ENCODE measurements at regions not wholly inside any gene's neighbourhood (a gene's known extent, or its start where the extent isn't known, plus 50 kb on each side); places are given as distances from the start of the nearest gene placed in this dataset.

- H3K4me3 ChIP-seq: no peak overlapping the region
- H3K36me3 ChIP-seq: no peaks in the 10 kb centered on the region
- H3K27ac ChIP-seq: no peak overlapping the region
- no peaks in the 10 kb centered on the region for H3K27me3 ChIP-seq
- H3K9me3 ChIP-seq: no peaks in the 10 kb centered on the region
- TF ChIP-seq POLR2A (IDR thresholded peaks at IDR 0.05): no peak
- TF ChIP-seq, protein P1, sequence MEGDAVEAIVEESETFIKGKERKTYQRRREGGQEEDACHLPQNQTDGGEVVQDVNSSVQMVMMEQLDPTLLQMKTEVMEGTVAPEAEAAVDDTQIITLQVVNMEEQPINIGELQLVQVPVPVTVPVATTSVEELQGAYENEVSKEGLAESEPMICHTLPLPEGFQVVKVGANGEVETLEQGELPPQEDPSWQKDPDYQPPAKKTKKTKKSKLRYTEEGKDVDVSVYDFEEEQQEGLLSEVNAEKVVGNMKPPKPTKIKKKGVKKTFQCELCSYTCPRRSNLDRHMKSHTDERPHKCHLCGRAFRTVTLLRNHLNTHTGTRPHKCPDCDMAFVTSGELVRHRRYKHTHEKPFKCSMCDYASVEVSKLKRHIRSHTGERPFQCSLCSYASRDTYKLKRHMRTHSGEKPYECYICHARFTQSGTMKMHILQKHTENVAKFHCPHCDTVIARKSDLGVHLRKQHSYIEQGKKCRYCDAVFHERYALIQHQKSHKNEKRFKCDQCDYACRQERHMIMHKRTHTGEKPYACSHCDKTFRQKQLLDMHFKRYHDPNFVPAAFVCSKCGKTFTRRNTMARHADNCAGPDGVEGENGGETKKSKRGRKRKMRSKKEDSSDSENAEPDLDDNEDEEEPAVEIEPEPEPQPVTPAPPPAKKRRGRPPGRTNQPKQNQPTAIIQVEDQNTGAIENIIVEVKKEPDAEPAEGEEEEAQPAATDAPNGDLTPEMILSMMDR (IDR thresholded peaks at IDR 0.05): no peak
- DNase-seq: no peak
- no peaks in the 10 kb centered on the region for H3K4me1 ChIP-seq
Observed at GRCh38 chr1:239555350-239555749, 169.0 kb downstream of the CHRM3 start.

- Histone ChIP-seq H3K27ac (no peak overlapping the region), H3K4me1 (no peaks in the 10 kb centered on the region), H3K27me3 (no peaks in the 10 kb centered on the region), H3K36me3 (no peaks in the 10 kb centered on the region), H3K4me3 (no peak overlapping the region), H3K9me3 (no peaks in the 10 kb centered on the region)
- no peak for DNase-seq
- TF ChIP-seq, protein P1 (IDR thresholded peaks at IDR 0.05): no peak
Observed at GRCh38 chr1:239558559-239558958, 172.2 kb downstream of the CHRM3 start.

DNA sequence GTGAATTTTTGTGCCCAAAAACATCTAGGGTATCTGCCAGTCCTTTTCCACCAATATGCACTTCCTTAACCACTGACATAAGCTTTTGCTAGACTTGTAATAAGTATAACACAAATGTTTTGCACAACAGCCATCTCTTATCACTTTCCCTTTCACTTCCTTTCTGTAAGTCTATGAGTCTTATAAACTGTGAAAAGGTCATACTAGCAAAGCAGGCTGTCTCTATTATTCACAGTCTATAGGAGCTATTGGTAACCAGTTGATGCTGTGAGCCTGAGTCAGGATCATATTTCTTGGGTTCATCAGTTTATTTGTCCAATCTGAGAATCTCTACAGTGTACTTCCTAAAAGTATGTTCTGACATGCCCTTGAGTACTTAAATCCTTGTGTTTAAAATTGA lies 172.6 kb downstream of the CHRM3 start:
- Histone ChIP-seq H3K27ac (no peak overlapping the region), H3K36me3 (no peaks in the 10 kb centered on the region), H3K4me1 (no peaks in the 10 kb centered on the region), H3K27me3 (no peaks in the 10 kb centered on the region), H3K9me3 (no peaks in the 10 kb centered on the region), H3K4me3 (no peak overlapping the region)
- TF ChIP-seq POLR2A (IDR thresholded peaks at IDR 0.05): no peak
- TF ChIP-seq, protein P1 (IDR thresholded peaks at IDR 0.05): no peak
- no peak for DNase-seq

GRCh38 chr1:239560921-239561320 lies 174.6 kb downstream of the CHRM3 start:
- DNase-seq: no peak
- H3K27me3 ChIP-seq: no peaks in the 10 kb centered on the region
- H3K4me3 ChIP-seq: no peak overlapping the region
- no peaks in the 10 kb centered on the region for H3K9me3 ChIP-seq
- no peaks in the 10 kb centered on the region for H3K36me3 ChIP-seq
- H3K27ac ChIP-seq: no peak overlapping the region
- TF ChIP-seq, protein P1 (IDR thresholded peaks at IDR 0.05): no peak
- no peak for TF ChIP-seq POLR2A (IDR thresholded peaks at IDR 0.05)
- H3K4me1 ChIP-seq: no peaks in the 10 kb centered on the region

- no peak for DNase-seq
- no peaks in the 10 kb centered on the region for H3K4me1 ChIP-seq
- TF ChIP-seq, protein P1 (IDR thresholded peaks at IDR 0.05): no peak
- no peak for TF ChIP-seq POLR2A (IDR thresholded peaks at IDR 0.05)
- no peak overlapping the region for H3K27ac ChIP-seq
- no peaks in the 10 kb centered on the region for H3K9me3 ChIP-seq
- no peak overlapping the region for H3K4me3 ChIP-seq
- H3K36me3 ChIP-seq: no peaks in the 10 kb centered on the region
- no peaks in the 10 kb centered on the region for H3K27me3 ChIP-seq
Observed at GRCh38 chr1:239562095-239562494, 175.7 kb downstream of the CHRM3 start.

GRCh38 chr1:239563681-239564080 lies 177.3 kb downstream of the CHRM3 start:
- H3K36me3 ChIP-seq: no peaks in the 10 kb centered on the region
- no peak for DNase-seq
- H3K4me1 ChIP-seq: no peaks in the 10 kb centered on the region
- TF ChIP-seq, protein P1 (IDR thresholded peaks at IDR 0.05): no peak
- H3K9me3 ChIP-seq: no peaks in the 10 kb centered on the region
- H3K27me3 ChIP-seq: no peaks in the 10 kb centered on the region
- no peak overlapping the region for H3K27ac ChIP-seq
- H3K4me3 ChIP-seq: no peak overlapping the region
